Small intestine (tissue), 7 donors: ENCODE measurements at regions not wholly inside any gene's neighbourhood (a gene's known extent, or its start where the extent isn't known, plus 50 kb on each side); places are given as distances from the start of the nearest gene placed in this dataset.
"Not testable (repeated sequence)": the region's sequence is repeated elsewhere in the genome, so short reads cannot be mapped to it uniquely, and the experiment has no call there.

Source experiments
- DNase-seq, 2 donors: peaks; one replicate each; pipeline versions ENCODE4 v3.0.0 to v3.0.0-alpha.2; 2013
- FAIRE-seq: peaks from 2 replicates; lab custom pipeline; 2012; peaks lifted over from hg19 to GRCh38; lab: Jason Lieb, UNC
- H3K27ac ChIP-seq, 3 donors: one replicate each; pipeline ENCODE4 v1.5.1; 2013; ENCODE audit warnings: low read length in 2 of 3, mild to moderate bottlenecking in 2 of 3, control low read depth in 1 of 3, inconsistent platforms in 1 of 3, low read depth in 1 of 3, moderate library complexity in 1 of 3
- H3K27me3 ChIP-seq, 3 donors: one replicate each; pipeline ENCODE4 v1.6.1; 2013; ENCODE audit warnings: low read length in 3 of 3, inconsistent platforms in 1 of 3; ENCODE audit not compliant: control insufficient read depth in 3 of 3, insufficient read depth in 3 of 3
- H3K36me3 ChIP-seq, 3 donors: one replicate each; pipeline ENCODE4 v1.6.1; 2013; ENCODE audit warnings: low read length in 3 of 3, inconsistent platforms in 1 of 3, low read depth in 1 of 3, mild to moderate bottlenecking in 1 of 3, moderate library complexity in 1 of 3; ENCODE audit not compliant: control insufficient read depth in 3 of 3, insufficient read depth in 2 of 3
- H3K4me1 ChIP-seq, 3 donors: one replicate each; pipeline ENCODE4 v1.6.1; 2013; ENCODE audit warnings: low read length in 2 of 3, inconsistent platforms in 1 of 3, low read depth in 1 of 3, mild to moderate bottlenecking in 1 of 3, moderate library complexity in 1 of 3; ENCODE audit not compliant: control insufficient read depth in 3 of 3, insufficient read depth in 2 of 3
- H3K4me3 ChIP-seq, 3 donors: one replicate each; pipeline ENCODE4 v1.5.1; 2013; ENCODE audit warnings: low read length in 3 of 3, control low read depth in 1 of 3, inconsistent platforms in 1 of 3, low read depth in 1 of 3, mild to moderate bottlenecking in 1 of 3, moderate library complexity in 1 of 3
- H3K9me3 ChIP-seq, 2 donors: one replicate each; pipeline ENCODE4 v1.6.1; 2013; ENCODE audit warnings: low read depth in 1 of 2, low read length in 1 of 2; ENCODE audit not compliant: control insufficient read depth in 2 of 2, insufficient read depth in 1 of 2
- WGBS, 3 donors: extraction: QIAGEN DNeasy Blood & Tissue Kit; methylation state at CpG; one replicate each; pipeline ENCODE4 v1.1.7; 2013; 5-methylcytosine and 5-hydroxymethylcytosine counted together
- donor health status: healthy with polysubstance abuse.
- donor health status: control.
- donor health status: control.
- donor health status: Bipolar disorder and iron deficiency.
- donor health status: healthy.

- H3K4me1 ChIP-seq: no peaks in the 10 kb centered on the region
- DNase-seq (no peak), FAIRE-seq (no peak)
- no peaks in the 10 kb centered on the region for H3K36me3 ChIP-seq
- no peak overlapping the region for H3K4me3 ChIP-seq
- no peak overlapping the region for H3K27ac ChIP-seq
- no peaks in the 10 kb centered on the region for H3K27me3 ChIP-seq
- 53 to 65% (median 58%) methylated on average over 2 of the region's 2 CpGs for WGBS, 3 donors
- H3K9me3 ChIP-seq: no peaks in the 10 kb centered on the region
These were observed 511.7 kb upstream of the UBE2E2 start for GRCh38 chr3:22691407-22691806.

- no peak overlapping the region for H3K27ac ChIP-seq
- no peaks in the 10 kb centered on the region for H3K36me3 ChIP-seq
- no peaks in the 10 kb centered on the region for H3K4me1 ChIP-seq
- H3K27me3 ChIP-seq: no peaks in the 10 kb centered on the region
- DNase-seq (no peak), FAIRE-seq (no peak)
- no peak overlapping the region for H3K4me3 ChIP-seq
- no peaks in the 10 kb centered on the region for H3K9me3 ChIP-seq
- whole genome bisulfite sequencing, 3 donors: 61 to 79% (median 66%) methylated on average over 5 of the region's 5 CpGs
These were observed 511.1 kb upstream of the UBE2E2 start for GRCh38 chr3:22691856-22692628.

GRCh38 chr3:22700876-22701275 is 502.3 kb upstream of the UBE2E2 start:
- H3K4me3 ChIP-seq: no peak overlapping the region
- FAIRE-seq: peak; percentile 10
- H3K4me1 ChIP-seq: no peaks in the 10 kb centered on the region
- no peaks in the 10 kb centered on the region for H3K9me3 ChIP-seq
- no peaks in the 10 kb centered on the region for H3K27me3 ChIP-seq
- no peaks in the 10 kb centered on the region for H3K36me3 ChIP-seq
- no peak for DNase-seq
- H3K27ac ChIP-seq: no peak overlapping the region

GRCh38 chr3:22704166-22704565 is 499.0 kb upstream of the UBE2E2 start:
- no peak for FAIRE-seq

GRCh38 chr3:22704571-22705354 is 498.4 kb upstream of the UBE2E2 start:
- H3K4me1 ChIP-seq: no peaks in the 10 kb centered on the region
- H3K27me3 ChIP-seq: no peaks in the 10 kb centered on the region
- no peak overlapping the region for H3K27ac ChIP-seq
- H3K4me3 ChIP-seq: no peak overlapping the region
- no peaks in the 10 kb centered on the region for H3K36me3 ChIP-seq
- WGBS, 3 donors: 76 to 83% (median 82%) methylated on average over 6 of the region's 6 CpGs
- DNase-seq (no peak), FAIRE-seq (no peak)
- H3K9me3 ChIP-seq: peaks cover 0 to 16% of the 10 kb centered on the region in 2 donors

More at GRCh38 chr3:22704166-22704565, 499.0 kb upstream of the UBE2E2 start:
- Histone ChIP-seq H3K36me3 (no peaks in the 10 kb centered on the region), H3K27ac (no peak overlapping the region), H3K9me3 (peaks cover 0 to 16% of the 10 kb centered on the region in 2 donors), H3K27me3 (no peaks in the 10 kb centered on the region), H3K4me3 (no peak overlapping the region), H3K4me1 (no peaks in the 10 kb centered on the region)
- no peak for DNase-seq
- WGBS, 3 donors: 59 to 63% (median 62%) methylated on average over 3 of the region's 3 CpGs

- H3K27me3 ChIP-seq, H3K4me1 ChIP-seq, DNase-seq, H3K27ac ChIP-seq, H3K4me3 ChIP-seq, FAIRE-seq, H3K36me3 ChIP-seq: not testable (repeated sequence)
- H3K9me3 ChIP-seq: peaks cover 0 to 16% of the 10 kb centered on the region in 2 donors
- WGBS, 3 donors: 89 to 93% (median 91%) methylated on average over 10 of the region's 10 CpGs
These were observed 496.2 kb upstream of the UBE2E2 start for GRCh38 chr3:22706922-22707321.

GRCh38 chr3:22713936-22714335 is 489.2 kb upstream of the UBE2E2 start:
- H3K27ac ChIP-seq: no peak overlapping the region
- H3K4me1 ChIP-seq: no peaks in the 10 kb centered on the region
- DNase-seq: no peak
- H3K9me3 ChIP-seq: no peaks in the 10 kb centered on the region
- H3K27me3 ChIP-seq: no peaks in the 10 kb centered on the region
- no peak overlapping the region for H3K4me3 ChIP-seq
- WGBS, 3 donors: 27 to 42% (median 39%) methylated on average over 3 of the region's 3 CpGs
- FAIRE-seq: no peak
- H3K36me3 ChIP-seq: no peaks in the 10 kb centered on the region

- no peak for FAIRE-seq
- Histone ChIP-seq H3K36me3 (no peaks in the 10 kb centered on the region), H3K27ac (no peak overlapping the region), H3K4me3 (no peak overlapping the region), H3K4me1 (no peaks in the 10 kb centered on the region), H3K9me3 (no peaks in the 10 kb centered on the region), H3K27me3 (no peaks in the 10 kb centered on the region)
- WGBS, 3 donors: 63 to 75% (median 74%) methylated on average over 1 of the region's 1 CpG
- DNase-seq: no peak
These were observed 488.4 kb upstream of the UBE2E2 start for GRCh38 chr3:22714749-22715148.
